ENCODE measurements at regions not wholly inside any gene's neighbourhood (a gene's known extent, or its start where the extent isn't known, plus 50 kb on each side); places are given as distances from the start of the nearest gene placed in this dataset.
"Not testable (repeated sequence)": the region's sequence is repeated elsewhere in the genome, so short reads cannot be mapped to it uniquely, and the experiment has no call there.

DNA sequence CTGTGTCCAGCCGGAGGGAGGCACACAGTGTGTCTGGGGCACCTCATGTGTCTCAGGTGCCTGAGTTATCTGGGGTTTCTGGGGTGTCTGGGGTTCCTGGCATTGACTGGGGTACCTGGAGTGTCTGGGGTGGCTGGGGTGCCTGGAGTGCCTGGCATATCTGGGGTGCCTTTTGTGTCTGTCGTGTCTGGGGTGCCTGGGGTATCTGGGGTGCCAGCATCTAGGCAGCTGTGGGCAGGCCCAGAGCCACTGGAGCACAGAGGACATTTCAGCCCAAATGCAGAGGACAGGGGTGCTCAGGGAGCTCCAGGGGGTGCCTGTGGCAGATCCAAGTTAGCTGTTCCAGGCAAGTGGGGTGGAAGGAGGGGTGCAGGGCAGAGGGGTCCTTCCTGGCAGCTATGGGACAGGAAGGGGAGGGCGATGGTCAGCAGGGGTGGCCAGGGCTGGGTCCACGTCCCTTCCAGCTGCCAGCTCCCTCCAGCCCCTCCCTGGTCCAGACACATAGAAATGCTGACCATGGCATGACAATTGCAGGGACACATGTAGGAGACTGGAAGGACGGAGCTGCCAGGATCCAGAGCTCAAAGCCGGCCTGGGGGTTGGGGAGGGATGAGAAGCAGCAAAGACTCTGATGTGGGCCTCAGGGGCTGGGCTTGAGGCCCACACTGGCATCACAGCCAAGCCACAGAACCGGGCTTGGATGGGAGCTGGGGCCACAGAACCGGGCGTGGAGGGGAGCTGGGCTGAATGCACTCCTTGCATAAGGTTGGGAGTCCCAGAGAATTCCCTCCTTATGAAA, 133.0 kb downstream of the BRD1 start:
- DNase-seq: no peak

DNA sequence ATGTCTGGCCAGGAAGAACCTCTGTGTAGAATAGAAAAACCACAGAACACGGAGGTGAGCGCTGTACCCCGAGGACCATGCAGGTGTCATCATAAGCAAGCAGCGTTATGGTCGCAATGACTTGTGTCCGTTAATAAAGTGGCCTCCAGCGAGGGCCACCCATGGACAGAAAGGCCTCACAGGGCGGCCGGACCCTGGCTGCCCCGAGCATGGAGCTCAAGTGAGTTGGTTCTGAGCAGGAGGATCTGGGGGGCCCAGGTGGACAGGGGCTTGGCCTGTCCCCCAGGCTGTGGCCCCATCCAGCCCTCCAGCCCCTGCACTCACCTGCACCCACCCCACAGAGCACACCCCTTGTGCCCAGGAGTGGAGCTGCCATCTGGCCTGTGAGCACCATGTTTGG, 133.8 kb downstream of the BRD1 start:
- DNase-seq: no peak

DNA sequence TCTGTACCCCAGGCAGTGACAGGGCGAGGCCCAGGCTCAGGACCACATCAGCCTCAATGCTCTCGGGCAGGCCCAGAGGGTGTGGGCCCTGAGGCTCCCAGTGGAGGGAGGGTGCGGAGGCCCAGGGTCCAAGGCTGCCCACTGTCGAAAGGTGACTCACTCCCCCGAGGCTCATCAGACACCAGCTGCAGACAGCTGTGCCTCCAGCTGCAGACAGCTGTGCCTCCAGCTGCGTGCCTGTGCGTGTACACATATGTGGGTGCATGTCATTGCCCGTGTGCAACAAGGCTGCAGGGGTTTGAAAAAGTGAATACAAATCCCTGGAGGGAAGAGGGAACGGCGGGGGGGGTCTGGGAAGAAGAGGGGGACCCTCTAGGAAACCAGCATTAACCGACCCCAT, 134.3 kb downstream of the BRD1 start:
- DNase-seq: no peak

DNA sequence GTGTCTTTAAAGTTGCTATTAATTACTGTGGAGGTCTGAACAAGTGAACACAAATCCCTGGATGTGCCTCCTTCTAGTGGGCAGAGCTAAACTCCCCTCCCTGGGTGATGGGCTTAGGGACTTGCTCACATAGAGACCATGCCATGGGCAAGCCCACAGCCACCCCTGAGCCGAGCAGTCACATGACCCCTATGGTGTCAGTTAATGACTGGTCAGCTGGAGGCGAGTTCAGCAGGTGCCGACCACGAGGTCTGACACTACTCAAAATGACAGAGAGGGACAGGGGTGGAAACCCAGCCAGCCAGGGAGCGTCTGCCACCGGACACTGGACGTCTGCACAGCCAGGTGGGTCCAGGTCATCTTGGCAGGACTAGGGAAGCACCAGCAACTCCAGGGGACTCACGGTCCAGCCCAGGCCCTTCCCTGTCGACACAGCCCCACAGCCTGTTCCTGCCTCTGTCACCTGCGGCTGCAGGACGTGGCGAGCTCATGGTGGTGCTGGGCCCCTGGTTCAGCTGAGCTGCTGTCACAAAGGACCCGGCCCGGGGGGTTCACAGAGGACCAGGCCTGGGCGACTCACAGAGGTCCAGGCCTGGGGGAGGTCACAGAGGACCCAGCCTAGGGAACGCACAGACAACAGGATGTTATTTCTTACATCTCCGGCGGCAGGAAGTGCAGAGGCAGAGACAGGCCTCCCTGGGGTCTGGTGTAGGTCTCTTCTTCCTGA, 135.0 kb downstream of the BRD1 start:
- DNase-seq: no peak

DNA sequence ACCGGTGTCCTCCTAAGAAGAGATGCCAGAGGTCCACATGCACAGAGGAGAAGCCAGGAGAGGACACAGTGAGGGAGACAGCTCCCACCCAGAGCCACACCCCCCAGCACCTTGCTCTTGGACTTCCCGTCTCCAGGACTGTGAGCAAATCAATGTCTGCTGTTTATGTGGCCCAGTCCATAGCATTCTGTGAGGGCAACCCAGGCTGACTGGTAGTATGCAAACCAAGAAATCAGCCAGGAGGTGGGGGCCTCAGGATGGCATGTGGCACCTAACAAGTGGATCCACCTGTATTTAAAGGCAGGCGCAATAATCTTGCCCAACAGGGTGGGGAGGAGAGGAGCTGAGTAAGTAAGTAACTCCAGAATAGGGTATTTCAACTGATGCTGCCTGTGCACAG, 136.4 kb downstream of the BRD1 start:
- no peak for DNase-seq

DNA sequence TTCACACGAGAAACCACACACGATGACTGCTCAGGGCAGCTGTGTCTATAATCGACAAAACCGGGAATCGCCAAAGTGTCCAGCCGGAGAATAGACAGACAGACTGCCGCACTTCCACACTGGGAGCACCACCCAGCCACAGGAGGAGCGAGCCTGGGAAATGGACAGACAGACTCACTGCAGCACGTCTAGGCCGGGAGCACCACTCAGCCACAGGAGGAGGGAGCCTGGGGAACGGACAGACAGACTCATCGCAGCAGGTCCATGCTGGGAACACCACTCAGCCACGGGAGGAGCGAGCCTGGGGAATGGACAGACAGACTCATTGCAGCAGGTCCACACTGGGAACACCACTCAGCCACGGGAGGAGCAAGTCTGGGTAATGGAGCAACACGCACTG, 137.2 kb downstream of the BRD1 start:
- DNase-seq: no peak

DNA sequence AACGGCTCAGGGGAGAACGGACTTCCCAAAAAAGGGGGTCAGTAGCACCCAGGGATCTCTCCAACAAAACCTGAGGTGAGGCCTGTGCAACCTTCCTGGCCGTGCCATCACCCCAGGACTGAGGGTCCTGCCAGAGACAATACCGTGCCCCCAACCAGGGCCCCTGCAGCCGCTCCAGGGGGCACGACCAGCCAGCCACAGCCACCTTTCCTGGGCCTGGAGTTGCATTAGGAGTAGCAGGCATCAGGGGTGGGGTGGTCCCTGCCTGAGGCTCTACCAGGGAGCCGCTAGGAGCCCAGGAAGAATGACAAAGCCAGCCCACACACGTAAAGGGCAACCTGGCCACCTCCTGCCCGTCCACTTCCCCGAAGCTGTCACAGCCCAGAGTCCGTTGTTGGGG, 137.8 kb downstream of the BRD1 start:
- no peak for DNase-seq

DNA sequence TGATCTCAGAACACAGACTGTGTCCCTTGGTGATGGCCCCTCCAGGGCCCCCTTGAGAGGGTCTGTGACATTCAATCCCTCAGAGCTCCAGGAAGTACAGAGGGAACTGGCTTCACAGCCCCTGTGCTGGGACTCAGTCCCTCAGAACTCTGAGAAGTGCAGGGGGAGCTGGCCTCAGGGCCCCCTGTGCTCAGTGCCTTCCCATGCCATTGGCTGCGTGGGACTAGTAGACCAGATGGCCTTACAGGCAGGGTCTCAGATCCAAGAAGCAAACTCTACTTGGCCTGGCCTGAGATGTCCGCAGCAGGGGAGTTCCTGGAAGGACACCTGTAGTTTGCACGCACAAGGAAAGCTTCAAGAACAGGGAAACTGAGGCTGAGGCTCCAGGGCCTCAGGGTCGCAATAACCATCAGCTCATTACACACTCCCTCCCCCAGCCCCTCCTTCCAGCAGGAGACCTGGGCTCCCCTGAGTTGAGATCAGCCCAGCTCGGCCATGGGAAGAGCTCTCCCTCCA, 138.4 kb downstream of the BRD1 start:
- no peak for DNase-seq

DNA sequence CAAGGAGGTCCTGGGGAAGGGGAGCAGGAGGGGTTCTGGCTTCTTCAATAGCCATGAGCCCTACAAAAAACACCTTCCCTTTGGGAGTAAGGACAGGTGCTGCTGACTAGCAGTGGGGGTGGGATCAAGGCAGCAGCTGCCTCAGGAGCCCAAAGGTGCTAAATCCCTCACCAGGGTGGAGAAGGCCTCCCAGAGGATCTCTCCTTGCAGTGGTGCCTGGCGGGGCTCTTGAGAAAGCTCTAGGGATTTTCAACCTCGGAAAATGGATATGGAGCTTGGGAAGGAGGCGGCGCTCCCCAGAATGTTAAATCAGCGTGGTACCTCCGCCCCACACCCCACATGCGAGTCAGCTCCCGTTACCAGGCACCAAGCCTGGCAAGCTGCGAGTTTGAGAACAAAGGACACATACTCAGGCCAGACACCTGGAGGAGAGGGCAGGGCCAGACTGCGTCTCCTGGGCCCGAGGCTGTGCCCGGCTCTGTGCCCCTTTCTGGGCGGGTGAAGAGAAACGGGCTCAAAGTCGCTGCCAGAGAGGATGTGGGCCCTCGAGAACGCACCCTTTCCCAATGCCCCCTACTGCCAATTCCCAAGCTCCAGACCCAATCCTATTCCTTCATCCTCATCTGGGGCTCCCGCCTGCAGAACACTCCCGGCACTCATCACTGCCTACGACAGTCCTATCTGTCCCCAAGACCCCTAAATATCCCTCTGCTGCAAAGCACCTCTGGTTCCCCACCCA, 139.0 kb downstream of the BRD1 start:
- DNase-seq: no peak

DNA sequence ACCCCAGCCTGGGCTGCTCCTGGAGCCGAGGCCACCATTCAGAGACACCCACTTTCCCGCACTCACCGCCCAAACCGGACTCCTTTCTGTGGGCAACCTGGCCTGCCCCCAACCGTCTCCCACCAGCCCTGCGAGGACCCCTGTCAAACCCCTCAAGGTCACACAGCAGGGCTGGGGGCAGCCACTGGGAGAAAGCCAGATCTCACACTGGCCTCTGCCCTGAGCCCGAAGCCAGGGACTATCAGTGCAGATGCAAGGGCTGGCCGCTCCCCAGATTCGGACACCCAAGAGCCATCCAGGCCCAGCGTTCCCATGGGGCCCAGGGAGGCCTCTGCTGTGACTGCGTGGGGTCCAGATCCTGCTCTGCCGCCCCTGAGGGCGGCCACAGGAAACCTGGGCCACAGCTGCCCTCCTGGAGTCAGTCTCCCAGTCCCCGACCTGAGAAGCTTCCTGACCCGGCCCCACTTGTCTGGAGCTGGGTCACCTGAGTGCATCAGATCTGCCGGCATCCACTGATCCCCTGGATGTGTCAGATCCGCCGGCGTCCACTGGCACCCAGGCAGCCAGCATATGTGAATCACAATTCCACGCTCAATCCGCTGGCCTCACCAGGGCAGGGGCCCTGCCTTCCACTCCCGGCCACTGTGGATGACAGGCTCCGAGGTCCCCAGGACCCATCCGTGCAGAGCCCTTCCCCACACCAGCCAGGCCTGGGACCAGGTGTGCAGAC, 139.7 kb downstream of the BRD1 start:
- DNase-seq: no peak

DNA sequence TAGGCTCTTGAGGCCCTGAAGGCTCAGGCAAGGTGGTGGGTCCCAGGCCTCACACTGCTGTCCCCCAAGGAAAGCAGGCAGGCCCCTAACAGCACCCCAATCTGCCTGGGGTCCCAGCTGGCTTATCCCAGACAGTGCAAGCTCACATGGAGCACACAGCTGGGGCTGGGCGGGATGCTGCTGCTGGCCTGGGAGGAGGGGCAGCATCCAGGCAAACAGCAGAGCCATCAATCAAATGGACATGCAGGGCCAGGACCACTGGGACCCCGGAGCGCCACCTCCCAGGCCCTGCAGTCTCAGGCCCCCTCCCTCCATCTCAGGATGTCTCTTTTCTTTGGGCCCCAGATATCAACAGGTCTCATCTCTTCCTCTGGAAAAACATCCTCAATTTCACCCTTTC, 140.3 kb downstream of the BRD1 start:
- no peak for DNase-seq

DNA sequence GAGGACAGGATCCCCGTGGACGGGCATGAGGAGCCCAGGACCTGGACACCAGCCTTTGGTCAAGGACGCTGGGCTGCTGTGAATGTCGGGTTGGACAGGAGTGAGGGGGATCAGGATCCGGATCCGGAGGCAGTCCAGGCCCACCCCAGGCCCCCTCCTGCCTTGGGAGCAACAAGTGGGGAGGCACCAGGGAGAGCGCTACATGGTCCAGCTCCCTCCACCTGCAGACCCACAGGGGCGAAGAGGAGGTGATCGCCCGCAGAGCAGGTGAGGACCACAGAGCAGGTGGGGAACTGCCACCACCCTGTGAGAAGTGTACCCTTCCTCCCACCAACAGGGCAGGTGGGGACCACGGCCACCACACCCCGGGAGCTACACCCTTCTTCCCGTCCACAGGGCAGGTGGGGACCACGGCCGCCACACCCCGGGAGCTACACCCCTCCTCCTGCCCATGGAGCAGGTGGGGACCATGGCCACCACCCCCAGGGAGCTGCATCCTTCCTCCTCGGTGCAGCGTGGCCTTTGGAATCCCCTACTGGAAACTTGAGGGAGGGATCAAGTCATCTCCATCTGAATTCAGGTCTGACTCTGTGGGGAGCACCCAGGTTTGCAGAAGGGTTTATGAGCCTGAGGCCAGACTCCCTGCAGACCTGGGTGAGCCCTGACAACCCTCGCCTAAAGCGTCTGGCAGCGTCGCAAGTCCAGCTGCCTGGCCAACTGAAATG, 141.0 kb downstream of the BRD1 start:
- DNase-seq: no peak

DNA sequence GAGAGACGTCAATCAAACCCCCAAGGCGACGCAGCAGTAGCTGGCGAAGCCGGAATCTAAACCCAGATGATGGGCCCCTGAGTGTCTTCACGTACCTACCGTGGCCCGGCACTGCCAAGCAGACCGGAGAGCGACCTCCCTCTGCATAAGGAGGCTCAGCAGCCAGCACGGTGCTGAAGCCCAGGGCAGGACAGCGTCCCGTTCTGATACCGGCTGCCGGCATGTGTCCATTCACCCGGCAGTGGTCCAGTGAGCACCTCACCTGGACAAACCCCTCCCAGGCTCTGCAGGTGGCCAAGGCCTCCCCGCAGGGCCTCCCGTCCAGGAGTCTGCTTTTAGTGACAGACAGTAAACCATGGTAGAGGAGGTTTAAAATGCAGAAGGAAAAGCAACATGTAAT, 142.0 kb downstream of the BRD1 start:
- no peak for DNase-seq

DNA sequence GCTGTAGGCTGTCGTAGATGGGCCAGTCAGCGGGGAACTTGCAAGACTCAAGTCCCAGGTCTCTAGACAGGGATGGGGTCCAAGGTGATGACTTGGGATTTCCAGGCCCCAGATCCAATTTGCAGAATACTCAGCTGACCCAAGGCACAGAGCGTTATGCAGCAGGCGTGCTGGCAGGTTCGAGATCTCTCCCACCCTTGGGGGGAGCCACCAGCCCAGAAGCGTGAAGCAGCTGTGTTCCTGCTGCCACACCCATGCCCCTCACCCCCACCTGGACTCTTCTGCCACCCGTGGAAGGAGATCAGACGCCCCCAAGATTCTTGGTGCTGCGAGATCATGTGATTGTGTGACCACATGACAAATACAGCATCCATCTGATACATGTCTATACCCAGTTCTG, 142.6 kb downstream of the BRD1 start:
- no peak for DNase-seq

DNA sequence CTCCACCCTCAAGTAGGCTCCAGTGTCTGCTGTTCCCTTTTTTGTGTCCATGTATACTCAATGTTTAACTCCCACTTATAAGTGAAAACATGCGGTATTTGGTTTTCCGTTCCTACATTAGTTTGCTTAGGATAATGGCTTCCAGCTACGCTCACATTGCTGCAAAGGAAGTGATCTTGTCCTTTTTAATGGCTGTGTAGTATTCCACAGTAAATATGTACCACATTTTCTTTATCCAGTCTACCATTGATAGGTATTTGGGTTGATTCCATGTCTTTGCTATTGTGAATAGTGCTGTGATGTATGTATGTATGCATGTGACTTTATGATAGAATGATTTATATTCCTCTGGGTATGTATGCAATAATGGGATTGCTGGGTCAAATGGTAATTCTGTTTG, 144.6 kb downstream of the BRD1 start:
- no peak for DNase-seq

DNA sequence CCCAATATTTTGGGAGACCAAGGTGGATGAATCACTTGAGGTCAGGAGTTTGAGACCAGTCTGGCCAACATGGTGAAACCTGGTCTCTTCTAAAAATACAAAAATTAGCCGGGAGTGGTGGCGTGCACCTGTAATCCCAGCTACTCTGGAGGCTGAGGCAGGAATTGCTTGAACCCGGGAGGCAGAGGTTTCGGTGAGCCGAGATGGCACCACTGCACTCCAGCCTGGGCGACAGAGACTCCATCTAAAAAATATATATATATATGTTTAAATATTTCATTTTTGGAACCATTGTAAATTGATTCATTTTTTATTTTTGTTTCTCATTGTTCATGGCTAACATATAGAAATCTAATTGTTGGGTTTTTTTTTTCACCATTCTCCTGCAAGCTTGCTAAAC, 146.9 kb downstream of the BRD1 start:
- not testable (repeated sequence) for DNase-seq

DNA sequence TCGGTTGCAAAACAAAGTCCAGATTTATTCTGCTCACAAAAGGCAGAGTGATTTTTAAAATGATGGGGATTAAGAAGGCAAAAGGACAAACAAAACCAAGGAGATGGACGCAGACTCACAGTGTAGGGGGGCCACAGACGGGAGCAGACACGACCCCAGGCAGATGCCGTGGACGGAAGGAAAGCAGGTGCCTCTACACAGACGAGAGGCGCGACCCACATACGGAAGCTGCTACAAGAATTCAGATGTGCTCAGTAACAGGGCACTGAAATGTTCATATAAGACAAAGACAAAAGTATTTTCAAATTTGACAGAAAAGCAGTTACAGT, 148.9 kb downstream of the BRD1 start:
- no peak for DNase-seq

DNA sequence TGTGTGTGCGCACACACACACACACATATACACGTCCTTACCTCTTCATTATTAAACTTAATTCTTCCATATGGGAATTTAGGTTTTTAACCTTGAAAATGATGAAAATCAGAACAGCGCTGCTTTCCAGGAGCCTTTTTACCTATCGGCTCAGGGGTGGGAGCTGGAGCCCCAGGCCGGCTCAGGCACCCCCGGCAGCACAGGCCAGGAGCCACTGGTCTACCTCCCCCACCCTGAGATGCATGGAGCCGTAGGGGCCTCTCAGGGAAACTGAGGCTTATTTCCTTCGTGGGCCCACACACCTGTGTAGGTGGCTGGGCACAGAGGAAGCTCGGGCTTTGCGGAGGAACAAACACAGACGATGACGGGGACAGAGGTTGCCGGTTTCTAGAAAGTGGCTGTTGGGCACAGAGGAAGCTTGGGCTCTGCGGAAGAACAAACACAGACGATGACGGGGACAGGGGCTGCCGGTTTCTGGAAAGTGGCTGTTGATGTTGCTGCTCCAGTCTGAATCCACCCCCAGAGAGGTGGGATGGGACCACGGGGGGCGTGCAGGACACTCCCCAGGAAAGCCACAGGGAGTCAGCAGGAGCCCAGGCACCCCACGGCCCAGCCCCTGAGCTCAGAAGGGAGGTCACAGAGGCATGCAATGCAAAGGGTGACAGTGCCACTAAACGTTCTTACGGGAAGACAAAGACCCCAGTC, 149.4 kb downstream of the BRD1 start:
- no peak for DNase-seq

DNA sequence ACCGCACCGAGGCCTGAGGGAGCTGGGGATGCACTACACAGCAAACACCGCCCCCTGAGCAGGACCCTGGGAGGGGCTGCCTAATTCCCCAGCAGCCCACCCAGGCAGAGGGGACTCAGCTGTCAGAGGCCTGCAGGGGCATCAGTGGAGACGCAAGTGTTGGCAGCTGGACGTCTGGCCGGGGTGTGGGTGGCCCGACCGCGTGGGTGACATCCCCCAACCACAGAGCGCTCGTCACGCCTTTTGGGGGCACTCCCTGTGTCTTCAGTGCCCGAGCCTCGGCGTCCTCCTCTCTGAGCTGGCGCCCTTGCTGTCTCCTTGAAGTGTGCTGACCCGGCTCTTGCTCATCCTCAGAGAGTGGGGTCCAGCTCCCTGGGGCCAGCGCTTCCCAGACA, 150.2 kb downstream of the BRD1 start:
- DNase-seq: no peak

DNA sequence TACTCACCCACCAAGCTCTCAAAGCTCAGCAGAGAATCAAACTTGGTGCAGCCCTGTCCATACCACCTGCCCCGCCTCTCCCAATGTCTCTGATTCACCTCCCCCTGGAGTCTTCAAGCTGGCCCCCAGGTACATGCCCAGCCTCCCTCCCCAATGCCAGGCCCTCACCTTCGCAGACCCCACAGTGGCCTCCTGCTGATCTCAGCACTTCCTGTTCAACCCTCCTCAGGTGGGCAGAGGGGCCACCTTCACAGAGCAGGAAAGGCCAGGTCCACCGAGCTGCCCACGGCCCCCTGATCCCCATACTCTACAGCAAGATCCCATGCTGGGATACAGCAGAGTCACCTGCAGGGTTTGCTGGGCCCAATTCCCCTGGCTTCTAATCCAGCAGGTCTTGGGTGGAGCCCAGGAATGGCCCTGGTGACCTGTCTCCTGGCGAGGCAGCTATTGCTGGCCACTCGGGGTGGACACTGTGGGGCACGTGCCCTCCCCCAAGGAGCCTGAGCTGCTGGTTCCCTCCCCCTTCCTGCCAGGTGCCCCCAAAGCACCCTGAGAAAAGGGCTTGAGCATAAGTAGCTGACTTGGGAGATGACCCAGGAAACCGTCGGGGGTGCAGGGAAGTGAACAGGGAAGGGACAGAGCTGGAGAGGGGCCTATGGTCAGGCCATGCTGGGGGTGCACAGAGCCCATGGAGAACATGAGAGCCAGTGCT, 150.7 kb downstream of the BRD1 start:
- no peak for DNase-seq

DNA sequence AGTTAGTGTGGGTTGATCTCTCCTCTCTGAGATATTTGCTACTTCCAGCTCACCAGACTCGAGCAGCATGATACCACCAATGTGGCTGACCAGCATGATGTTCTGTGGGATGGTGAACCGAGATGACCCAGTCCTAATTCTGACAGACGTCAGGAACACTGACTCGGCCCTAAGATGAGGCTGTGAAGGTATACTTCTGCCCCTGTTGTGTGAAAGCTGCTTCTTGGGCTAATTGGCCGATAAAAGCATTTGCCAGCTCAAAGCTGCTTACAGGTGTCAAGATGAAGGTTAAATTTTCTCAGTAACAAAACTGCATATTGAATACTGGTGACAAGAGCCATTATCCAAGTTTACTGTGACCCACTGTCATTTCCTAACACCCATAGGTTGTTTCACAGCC, 151.4 kb downstream of the BRD1 start:
- DNase-seq: no peak
